ENCODE measurements at regions not wholly inside any gene's neighbourhood (a gene's known extent, or its start where the extent isn't known, plus 50 kb on each side); places are given as distances from the start of the nearest gene placed in this dataset.

DNA sequence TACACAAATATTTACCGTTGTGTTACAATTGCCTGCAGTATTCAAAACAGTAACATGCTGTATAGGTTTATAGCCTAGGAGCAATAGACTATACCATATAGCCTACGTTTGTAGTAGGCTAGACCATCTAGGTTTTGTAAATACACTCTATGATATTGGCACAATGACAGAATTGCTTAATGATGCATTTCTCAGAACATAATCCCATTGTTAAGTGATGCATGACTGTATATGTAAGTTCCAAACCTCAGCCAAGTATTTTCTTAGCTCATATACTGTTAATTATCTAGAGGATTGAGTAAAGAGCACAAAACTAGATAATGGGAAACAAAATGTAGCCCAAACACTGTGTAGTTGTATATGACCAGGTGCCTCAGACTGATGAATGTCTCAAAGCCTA lies 220.1 kb downstream of the ANXA1 start:
- Histone ChIP-seq H3F3A (ENCODE audit: insufficient read depth) (no peaks in the 10 kb centered on the region), H3K27ac (ENCODE audit: low read depth, low read length) (no peak overlapping the region), H3K4me2 (ENCODE audit: low read depth, low read length, poor library complexity, severe bottlenecking) (no peak overlapping the region), H3K9me2 (replicated peaks; ENCODE audit: insufficient read depth, low read length) (no peaks in the 10 kb centered on the region; the same call in 1 of the 2 replicates), H3K9ac (ENCODE audit: low read length) (no peak overlapping the region), H3K36me3 (ENCODE audit: low read length) (no peaks in the 10 kb centered on the region), H2AFZ (ENCODE audit: low read depth, low read length, severe bottlenecking) (no peak overlapping the region), H3K79me2 (ENCODE audit: insufficient read depth, low read length) (no peaks in the 10 kb centered on the region), H3K9me3 (ENCODE audit: insufficient read depth, low read length) (no peaks in the 10 kb centered on the region), H3K4me3 (ENCODE audit: insufficient read depth, low read length, poor library complexity, severe bottlenecking) (no peak overlapping the region), H4K20me1 (ENCODE audit: low read depth, low read length) (no peaks in the 10 kb centered on the region), H3K27me3 (ENCODE audit: low read length) (no peaks in the 10 kb centered on the region)
- no peak for TF ChIP-seq EZH2phosphoT487 (conservative IDR thresholded peaks at IDR 0.05; ENCODE audit: low read length)
- TF ChIP-seq, protein P1, sequence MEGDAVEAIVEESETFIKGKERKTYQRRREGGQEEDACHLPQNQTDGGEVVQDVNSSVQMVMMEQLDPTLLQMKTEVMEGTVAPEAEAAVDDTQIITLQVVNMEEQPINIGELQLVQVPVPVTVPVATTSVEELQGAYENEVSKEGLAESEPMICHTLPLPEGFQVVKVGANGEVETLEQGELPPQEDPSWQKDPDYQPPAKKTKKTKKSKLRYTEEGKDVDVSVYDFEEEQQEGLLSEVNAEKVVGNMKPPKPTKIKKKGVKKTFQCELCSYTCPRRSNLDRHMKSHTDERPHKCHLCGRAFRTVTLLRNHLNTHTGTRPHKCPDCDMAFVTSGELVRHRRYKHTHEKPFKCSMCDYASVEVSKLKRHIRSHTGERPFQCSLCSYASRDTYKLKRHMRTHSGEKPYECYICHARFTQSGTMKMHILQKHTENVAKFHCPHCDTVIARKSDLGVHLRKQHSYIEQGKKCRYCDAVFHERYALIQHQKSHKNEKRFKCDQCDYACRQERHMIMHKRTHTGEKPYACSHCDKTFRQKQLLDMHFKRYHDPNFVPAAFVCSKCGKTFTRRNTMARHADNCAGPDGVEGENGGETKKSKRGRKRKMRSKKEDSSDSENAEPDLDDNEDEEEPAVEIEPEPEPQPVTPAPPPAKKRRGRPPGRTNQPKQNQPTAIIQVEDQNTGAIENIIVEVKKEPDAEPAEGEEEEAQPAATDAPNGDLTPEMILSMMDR (IDR thresholded peaks at IDR 0.05; ENCODE audit: insufficient read depth, low read length, poor library complexity, severe bottlenecking) = no peak

DNA sequence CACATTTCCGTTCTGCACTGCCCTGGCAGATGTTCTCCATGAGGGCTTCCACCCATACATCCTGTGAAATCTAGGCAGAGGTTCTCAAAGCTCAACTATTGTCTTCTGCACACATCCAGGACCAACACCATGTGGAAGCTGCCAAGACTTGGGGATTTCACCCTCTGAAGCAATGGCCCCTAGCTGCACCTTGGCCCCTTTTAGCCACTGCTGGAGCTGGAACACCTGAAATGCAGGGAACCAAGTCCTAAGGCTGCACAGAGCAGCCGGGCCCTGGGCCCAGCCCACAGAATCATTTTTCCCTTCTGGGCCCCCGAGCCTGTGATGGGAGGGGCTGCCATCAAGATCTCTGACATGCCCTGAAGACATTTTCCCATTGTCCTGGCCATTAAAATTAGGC lies 228.7 kb downstream of the ANXA1 start:
- H3F3A ChIP-seq (ENCODE audit: insufficient read depth) = no peaks in the 10 kb centered on the region
- H3K36me3 ChIP-seq (ENCODE audit: low read length) = no peaks in the 10 kb centered on the region
- H3K4me3 ChIP-seq (ENCODE audit: insufficient read depth, low read length, poor library complexity, severe bottlenecking) = no peak overlapping the region
- no peak overlapping the region for H3K9ac ChIP-seq (ENCODE audit: low read length)
- no peak for TF ChIP-seq EZH2phosphoT487 (conservative IDR thresholded peaks at IDR 0.05; ENCODE audit: low read length)
- TF ChIP-seq, protein P1 (IDR thresholded peaks at IDR 0.05; ENCODE audit: insufficient read depth, low read length, poor library complexity, severe bottlenecking) = no peak
- no peaks in the 10 kb centered on the region for H4K20me1 ChIP-seq (ENCODE audit: low read depth, low read length)
- H3K27ac ChIP-seq (ENCODE audit: low read depth, low read length) = no peak overlapping the region
- no peaks in the 10 kb centered on the region for H3K9me3 ChIP-seq (ENCODE audit: insufficient read depth, low read length)
- H3K4me2 ChIP-seq (ENCODE audit: low read depth, low read length, poor library complexity, severe bottlenecking) = no peak overlapping the region
- no peak overlapping the region for H2AFZ ChIP-seq (ENCODE audit: low read depth, low read length, severe bottlenecking)
- H3K27me3 ChIP-seq (ENCODE audit: low read length) = no peaks in the 10 kb centered on the region
- no peaks in the 10 kb centered on the region for H3K9me2 ChIP-seq (replicated peaks; ENCODE audit: insufficient read depth, low read length)
- no peaks in the 10 kb centered on the region for H3K79me2 ChIP-seq (ENCODE audit: insufficient read depth, low read length)

DNA sequence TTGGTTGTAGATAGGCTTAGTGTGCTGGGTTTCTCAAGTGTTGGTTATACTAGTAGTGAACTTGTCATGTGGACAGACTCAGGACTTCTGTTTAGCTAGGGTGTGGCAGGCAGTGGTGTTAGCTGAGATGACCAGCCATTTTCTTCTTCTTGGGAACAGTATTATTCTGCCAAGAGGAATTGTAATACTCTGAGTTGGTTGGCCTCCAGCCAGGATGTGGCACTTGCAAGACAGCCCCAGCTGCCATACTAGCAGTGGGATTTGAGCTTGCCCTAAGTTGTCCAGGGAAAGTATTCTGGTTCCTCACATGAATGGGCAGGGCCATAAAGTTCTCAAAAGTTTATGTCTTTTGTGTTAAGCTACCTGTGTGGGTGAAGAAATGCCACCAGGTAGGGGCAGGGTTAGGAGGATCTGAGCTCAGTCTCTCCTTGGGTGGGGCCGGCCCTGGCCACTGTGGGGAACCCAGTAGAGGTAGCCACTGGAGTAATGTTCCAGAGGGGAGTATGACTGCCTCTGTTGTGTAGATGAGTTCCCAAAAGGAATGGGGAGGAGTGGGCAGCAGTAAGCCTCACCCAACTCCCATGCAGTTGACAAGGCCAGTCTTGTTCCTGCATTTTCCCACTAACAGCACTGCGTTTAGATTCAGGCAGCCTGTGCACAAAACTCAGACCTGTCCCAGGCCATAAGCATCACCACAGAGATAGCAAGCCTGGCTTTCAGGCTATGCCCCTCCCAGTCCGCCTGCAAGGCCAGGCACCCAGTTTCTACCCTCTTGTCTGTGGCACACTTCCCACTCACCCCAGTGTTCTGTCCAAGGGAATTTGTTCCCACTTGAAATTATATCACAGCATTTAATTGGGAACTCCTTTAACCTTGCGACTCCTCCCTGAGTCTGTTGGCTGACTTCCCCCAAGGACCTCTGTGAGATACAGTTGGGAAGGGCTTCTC lies 250.7 kb downstream of the ANXA1 start:
- Histone ChIP-seq H3F3A (ENCODE audit: insufficient read depth) (no peaks in the 10 kb centered on the region), H3K4me2 (ENCODE audit: low read depth, low read length, poor library complexity, severe bottlenecking) (no peak overlapping the region), H3K79me2 (ENCODE audit: insufficient read depth, low read length) (no peaks in the 10 kb centered on the region), H3K9me3 (ENCODE audit: insufficient read depth, low read length) (no peaks in the 10 kb centered on the region), H3K9ac (ENCODE audit: low read length) (no peak overlapping the region), H3K27ac (ENCODE audit: low read depth, low read length) (no peak overlapping the region), H3K27me3 (ENCODE audit: low read length) (no peaks in the 10 kb centered on the region), H3K4me3 (ENCODE audit: insufficient read depth, low read length, poor library complexity, severe bottlenecking) (no peak overlapping the region), H3K9me2 (replicated peaks; ENCODE audit: insufficient read depth, low read length) (no peaks in the 10 kb centered on the region), H4K20me1 (ENCODE audit: low read depth, low read length) (no peaks in the 10 kb centered on the region), H3K36me3 (ENCODE audit: low read length) (no peaks in the 10 kb centered on the region), H2AFZ (ENCODE audit: low read depth, low read length, severe bottlenecking) (no peak overlapping the region)
- no peak for TF ChIP-seq EZH2phosphoT487 (conservative IDR thresholded peaks at IDR 0.05; ENCODE audit: low read length)
- TF ChIP-seq, protein P1 (IDR thresholded peaks at IDR 0.05; ENCODE audit: insufficient read depth, low read length, poor library complexity, severe bottlenecking) = no peak

Data from SU-DHL-6 (cell line).